ENCODE measurements at regions not wholly inside any gene's neighbourhood (a gene's known extent, or its start where the extent isn't known, plus 50 kb on each side); places are given as distances from the start of the nearest gene placed in this dataset.

GRCh38 chr9:31588006-31588405, 796.4 kb upstream of the ACO1 start (continued):
- no peak for TF ChIP-seq CHD7 (IDR thresholded peaks at IDR 0.05; ENCODE audit: insufficient replicate concordance, low read length)
- TF ChIP-seq MAX (IDR thresholded peaks at IDR 0.05), result no peak
- no peak for TF ChIP-seq CREB1 (IDR thresholded peaks at IDR 0.05)
- TF ChIP-seq FOSL1 (IDR thresholded peaks at IDR 0.05; ENCODE audit: insufficient read depth, low read depth, low read length), result no peak
- no peak for TF ChIP-seq EP300 (IDR thresholded peaks at IDR 0.05; ENCODE audit: borderline replicate concordance in 1 of 2, low read depth in 2 of 2, low read length in 2 of 2)
- TF ChIP-seq ASH2L (IDR thresholded peaks at IDR 0.05; ENCODE audit: low read length), result no peak
- TF ChIP-seq SIRT6 (IDR thresholded peaks at IDR 0.05; ENCODE audit: low read length), result no peak
- TF ChIP-seq RBBP5 (IDR thresholded peaks at IDR 0.05; ENCODE audit: borderline replicate concordance, low read depth, low read length), result no peak
- no peak for TF ChIP-seq TBP (IDR thresholded peaks at IDR 0.05; ENCODE audit: low read depth, low read length)
- no peak for TF ChIP-seq KDM4A (IDR thresholded peaks at IDR 0.05; ENCODE audit: low read depth, low read length, severe bottlenecking)
- TF ChIP-seq CHD1 (IDR thresholded peaks at IDR 0.05; ENCODE audit: low read depth, low read length), result no peak
